NCI-H2227 (cell line): ENCODE measurements at regions not wholly inside any gene's neighbourhood (a gene's known extent, or its start where the extent isn't known, plus 50 kb on each side); places are given as distances from the start of the nearest gene placed in this dataset.

Source experiments
- DNase-seq: peaks from one replicate; lab custom pipeline; 2025; ENCODE audit not compliant: unreplicated experiment; lab: John Stamatoyannopoulos, UW

- no peak for DNase-seq
Measured at GRCh38 chr21:28256837-28257236, 735.8 kb downstream of the LTN1 start.

DNA sequence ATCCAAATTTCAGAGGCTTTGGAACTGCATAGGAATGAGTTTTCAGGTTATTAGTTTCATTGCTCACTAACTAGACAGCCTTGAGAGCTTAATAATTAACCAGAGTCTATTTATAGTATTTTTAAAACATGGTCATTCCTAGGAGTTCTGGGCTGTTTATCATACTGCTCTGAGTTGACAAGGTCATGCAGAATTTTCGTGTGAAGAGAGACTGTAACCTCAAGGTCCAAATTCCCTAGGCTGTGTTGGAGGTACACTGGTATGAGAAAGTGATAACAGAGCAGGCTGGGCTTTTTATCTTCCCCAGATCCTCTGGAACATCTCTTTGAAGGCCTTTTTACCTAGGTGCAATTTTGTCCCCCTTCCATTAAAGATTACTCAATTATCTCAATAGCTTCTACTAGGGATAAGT lies 736.3 kb downstream of the LTN1 start:
- no peak for DNase-seq

GRCh38 chr21:28253961-28254360 lies 738.7 kb downstream of the LTN1 start:
- DNase-seq = no peak

DNA sequence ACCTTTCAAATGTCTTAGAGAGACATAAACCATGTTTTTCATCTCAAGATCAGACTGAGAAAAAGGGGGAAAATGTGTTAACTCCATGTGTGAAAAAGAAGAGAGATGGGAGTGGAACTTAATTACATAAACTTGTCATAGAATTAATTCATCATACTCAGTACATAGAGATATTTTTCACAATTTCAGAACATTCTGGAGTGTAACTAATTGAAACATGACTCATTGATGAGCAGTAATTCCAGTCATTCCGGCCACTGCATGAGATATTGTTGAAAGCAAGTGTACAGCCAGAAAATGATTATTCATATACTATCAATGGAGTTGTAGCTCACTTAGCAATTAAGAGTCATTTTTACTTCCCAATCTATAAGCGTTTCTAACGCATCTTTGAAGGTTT lies 739.3 kb downstream of the LTN1 start:
- no peak for DNase-seq

DNA sequence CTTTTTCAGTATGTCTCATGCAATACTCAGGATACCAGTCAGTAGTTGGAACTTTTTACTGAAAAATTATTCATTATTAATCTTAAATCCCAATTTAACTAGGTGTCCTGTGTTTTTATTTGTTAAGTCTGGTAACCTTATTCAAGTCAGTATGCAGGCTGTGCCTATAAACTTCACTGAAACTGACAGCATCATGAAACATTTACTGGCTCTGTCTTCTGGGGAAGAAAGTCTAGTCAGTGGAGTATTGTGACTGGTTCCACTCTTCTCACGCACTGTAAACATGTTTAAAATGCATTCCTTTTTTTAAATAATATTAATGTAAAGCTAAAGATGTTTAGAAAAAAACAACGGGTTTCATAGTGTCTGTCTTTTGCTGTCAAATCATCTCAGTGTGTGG lies 739.7 kb downstream of the LTN1 start:
- no peak for DNase-seq

GRCh38 chr21:28250946-28251345 lies 741.7 kb downstream of the LTN1 start:
- no peak for DNase-seq

- DNase-seq = no peak
Measured at GRCh38 chr21:28247454-28248020, 745.1 kb downstream of the LTN1 start.

DNA sequence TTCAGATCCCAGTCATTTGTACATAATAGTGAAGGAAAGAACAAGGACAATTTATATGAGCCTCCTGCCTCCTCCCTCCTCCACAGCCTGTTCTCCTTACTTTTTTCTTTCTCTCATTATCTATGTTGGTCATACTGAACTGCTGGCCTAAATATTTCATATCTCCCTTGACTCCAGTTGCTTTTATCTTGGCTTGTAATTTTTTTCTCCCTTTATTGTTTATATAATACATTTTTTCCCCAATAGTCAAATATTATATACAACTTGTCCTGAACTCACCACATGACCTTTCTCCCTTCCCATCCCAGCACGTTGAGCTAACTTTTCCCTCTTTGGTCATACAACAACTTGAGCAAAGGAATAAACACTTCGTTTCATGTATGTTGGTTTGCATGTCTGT lies 752.1 kb downstream of the LTN1 start:
- no peak for DNase-seq

DNA sequence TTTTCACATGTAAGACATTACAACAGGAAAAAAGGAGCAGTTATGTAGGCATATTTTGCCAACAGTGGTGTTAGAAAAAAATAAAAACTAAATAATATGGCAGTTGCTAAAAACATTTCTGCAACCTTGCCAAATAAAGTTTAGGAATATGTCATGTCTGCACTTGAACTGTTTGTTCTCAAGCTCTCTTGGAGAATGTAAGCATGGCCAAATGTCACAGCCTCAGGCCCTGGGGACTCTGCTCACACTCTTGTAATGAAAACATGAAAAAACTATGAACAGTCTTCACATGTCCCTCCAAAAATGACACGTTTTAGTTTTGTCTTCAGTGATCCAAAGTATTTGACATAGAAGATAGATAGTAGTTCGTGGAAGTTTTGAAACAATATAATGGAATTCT lies 753.3 kb downstream of the LTN1 start:
- DNase-seq = no peak

DNA sequence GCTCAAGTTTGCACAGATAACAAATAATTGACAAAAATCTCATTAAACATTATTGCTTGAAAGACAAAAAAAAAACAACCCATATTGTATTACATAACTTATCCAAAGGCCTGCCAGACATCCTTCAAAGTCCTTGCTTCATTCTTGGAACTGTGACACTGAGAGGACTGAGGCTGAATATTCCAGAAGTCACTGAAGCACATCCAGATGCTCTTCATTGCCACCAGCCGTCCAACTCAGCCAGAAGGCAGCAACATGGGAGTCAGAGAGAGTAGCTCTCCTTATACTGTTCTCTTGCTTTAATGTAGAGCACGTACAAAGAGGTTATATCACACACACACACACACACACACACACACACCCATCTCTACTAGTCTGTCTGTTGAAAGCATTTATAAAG lies 755.0 kb downstream of the LTN1 start:
- no peak for DNase-seq

GRCh38 chr21:28235169-28235895 lies 757.3 kb downstream of the LTN1 start:
- no peak for DNase-seq

GRCh38 chr21:28234326-28234725 lies 758.4 kb downstream of the LTN1 start:
- DNase-seq = no peak

DNA sequence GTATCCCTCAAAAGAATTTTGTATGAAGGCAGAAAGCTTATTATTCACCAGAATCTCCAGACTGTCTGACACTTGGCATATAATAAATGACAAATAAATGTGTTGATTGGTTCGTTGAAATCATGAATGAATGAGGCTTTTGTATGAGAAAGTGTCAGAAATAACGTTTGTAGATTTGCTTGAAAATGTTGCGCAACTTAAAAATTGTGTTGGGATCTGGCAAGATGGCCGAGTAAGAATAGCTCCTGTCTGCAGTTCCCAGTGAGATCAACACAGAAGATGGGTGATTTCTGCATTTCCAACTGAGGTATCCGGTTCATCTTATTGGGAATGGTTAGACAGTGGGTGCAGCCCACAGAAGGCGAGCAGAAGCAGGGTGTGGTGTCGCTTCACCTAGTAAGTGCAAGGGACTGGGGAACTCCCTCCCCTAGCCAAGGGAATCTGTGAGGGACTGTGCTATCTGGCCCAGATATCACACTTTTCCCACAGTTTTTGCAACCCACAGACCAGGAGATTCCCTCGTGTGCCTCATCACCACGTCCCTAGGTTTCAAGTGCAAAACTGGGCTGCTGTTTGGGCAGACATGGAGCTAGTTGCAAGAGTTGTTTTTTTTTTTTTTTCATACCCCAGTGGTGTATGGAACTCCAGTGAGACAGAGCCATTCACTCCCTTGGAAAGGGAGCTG lies 759.0 kb downstream of the LTN1 start:
- no peak for DNase-seq

- DNase-seq = no peak
Measured at GRCh38 chr21:28230559-28230958, 762.1 kb downstream of the LTN1 start.

DNA sequence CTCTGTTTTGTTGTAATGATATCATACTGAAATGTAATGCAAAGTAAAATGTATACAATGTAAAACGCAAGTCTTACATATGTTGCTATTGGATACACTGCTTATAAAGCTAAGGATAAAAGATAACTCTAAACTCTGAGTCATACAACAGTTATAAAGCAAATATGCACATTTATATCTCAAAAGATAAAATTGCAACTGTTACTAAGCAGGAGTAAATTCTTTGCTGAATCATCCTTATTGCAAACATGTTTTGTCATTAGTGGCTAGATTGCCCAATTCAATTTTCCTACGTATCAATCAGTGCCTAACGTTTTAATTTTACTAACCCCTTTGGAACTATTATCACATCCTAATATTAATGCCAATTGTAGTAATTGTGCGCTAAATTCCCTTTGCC lies 762.9 kb downstream of the LTN1 start:
- DNase-seq = no peak

- DNase-seq = no peak
Measured at GRCh38 chr21:28228636-28228995, 764.1 kb downstream of the LTN1 start.

DNA sequence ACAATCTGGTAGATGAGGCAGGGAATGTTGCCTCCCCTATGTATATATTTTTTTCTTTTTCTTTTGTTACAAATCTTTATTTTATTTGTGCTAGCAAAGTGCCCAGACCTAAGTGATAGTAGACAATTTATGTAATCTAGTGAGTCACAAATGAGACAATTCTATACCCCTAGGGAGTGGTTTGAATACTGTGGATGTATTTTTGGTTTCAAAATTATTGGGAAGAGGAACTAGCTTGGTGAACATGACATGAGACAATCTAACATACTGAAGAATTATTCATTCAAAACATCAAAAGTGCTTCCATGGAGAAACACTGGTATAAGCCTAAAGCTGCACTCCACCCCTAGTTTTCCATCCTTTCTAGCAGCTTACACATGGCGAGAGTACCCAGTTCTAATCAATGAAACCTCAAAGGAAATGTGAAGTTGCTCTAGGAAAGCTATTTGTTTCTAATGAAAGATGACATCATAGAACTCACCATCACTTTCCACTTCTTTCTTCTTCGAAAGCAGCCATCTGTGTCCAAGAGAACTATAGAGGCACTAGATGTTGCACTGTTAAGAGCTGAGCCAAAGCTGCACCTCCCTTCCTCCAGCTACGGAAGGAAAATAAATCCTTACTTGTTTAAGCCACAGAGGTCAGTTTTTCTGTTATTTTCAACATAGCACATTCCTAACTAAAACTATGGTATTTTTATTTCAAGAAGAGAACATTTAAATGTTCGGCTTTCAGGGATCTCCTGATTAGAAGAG lies 764.6 kb downstream of the LTN1 start:
- DNase-seq = no peak

GRCh38 chr21:28226563-28226962 lies 766.1 kb downstream of the LTN1 start:
- DNase-seq = no peak

DNA sequence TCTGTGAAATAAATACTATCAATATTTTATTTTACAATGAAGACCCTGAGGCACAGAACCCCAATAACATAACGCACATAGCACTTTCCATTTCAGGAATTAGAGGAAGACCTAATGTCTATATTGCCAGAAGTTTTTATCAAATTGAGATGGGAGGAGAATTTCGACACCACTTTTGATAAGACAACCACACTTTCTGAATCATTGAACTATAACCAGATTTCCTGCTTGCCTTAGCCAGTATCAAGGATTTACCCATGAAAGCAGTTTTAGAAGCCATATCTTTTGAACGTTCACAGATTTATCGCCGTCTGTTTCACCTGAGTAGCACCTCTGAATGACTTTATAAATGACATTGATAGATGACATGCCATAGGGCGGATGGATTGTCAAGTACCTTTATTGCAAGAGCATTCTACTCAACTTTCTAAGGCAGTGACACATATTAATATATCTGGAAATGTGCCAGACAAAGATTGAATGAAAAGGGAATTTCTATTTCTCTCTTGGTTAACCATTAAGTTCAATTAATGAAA lies 768.4 kb downstream of the LTN1 start:
- no peak for DNase-seq

- no peak for DNase-seq
Measured at GRCh38 chr21:28221984-28222383, 770.7 kb downstream of the LTN1 start.

DNA sequence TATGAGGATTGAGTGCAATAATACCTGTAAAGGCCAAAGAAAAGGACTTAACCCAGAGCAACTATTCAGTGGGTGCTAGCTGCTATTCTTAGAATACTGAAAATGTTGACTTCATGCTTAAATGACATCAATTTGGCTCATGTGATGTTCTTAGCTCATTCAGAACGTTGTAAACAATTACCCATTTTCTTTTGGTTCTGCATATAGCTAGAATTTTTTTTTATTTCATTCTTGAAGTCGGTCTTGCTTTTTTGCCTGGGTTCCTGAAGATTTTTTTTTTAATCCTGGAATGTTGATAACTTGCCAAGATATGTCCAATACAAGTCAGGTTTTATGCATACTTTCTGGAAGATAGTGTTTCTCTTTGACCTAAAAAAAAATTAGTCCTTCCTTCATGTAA lies 772.0 kb downstream of the LTN1 start:
- DNase-seq = no peak
